Mammary epithelial cell (primary cell): ENCODE measurements at regions not wholly inside any gene's neighbourhood (a gene's known extent, or its start where the extent isn't known, plus 50 kb on each side); places are given as distances from the start of the nearest gene placed in this dataset.

Experiments used
- EZH2 ChIP-seq: IDR thresholded peaks from 2 replicates; pipeline ENCODE4 v1.6.1; 2012; ENCODE audit warnings: low read length, inconsistent platforms, borderline replicate concordance
- TF ChIP-seq, protein P1 (sequence below), 2 donors: IDR thresholded peaks in 1 of 2; conservative IDR thresholded peaks in 1 of 2; 2 replicates each; pipeline ENCODE4 v1.5.1; 2011 to 2012; ENCODE audit warnings: inconsistent platforms in 2 of 2, low read length in 2 of 2, mild to moderate bottlenecking in 2 of 2, control low read depth in 1 of 2, low read depth in 1 of 2; ENCODE audit not compliant: insufficient read depth in 1 of 2; ENCODE audit errors: extremely low read depth in 1 of 2

- no peak for TF ChIP-seq EZH2
- TF ChIP-seq, protein P1, sequence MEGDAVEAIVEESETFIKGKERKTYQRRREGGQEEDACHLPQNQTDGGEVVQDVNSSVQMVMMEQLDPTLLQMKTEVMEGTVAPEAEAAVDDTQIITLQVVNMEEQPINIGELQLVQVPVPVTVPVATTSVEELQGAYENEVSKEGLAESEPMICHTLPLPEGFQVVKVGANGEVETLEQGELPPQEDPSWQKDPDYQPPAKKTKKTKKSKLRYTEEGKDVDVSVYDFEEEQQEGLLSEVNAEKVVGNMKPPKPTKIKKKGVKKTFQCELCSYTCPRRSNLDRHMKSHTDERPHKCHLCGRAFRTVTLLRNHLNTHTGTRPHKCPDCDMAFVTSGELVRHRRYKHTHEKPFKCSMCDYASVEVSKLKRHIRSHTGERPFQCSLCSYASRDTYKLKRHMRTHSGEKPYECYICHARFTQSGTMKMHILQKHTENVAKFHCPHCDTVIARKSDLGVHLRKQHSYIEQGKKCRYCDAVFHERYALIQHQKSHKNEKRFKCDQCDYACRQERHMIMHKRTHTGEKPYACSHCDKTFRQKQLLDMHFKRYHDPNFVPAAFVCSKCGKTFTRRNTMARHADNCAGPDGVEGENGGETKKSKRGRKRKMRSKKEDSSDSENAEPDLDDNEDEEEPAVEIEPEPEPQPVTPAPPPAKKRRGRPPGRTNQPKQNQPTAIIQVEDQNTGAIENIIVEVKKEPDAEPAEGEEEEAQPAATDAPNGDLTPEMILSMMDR (conservative IDR thresholded peaks at IDR 0.05 in 1 of 2, IDR thresholded peaks at IDR 0.05 in 1 of 2; ENCODE audit: extremely low read depth in 1 of 2, insufficient read depth in 1 of 2, low read depth in 1 of 2, low read length in 2 of 2), result no peak
These were observed 209.3 kb downstream of the TDRD15 start for GRCh38 chr2:21332993-21333625.
